ENCODE measurements at regions not wholly inside any gene's neighbourhood (a gene's known extent, or its start where the extent isn't known, plus 50 kb on each side); places are given as distances from the start of the nearest gene placed in this dataset.

DNA sequence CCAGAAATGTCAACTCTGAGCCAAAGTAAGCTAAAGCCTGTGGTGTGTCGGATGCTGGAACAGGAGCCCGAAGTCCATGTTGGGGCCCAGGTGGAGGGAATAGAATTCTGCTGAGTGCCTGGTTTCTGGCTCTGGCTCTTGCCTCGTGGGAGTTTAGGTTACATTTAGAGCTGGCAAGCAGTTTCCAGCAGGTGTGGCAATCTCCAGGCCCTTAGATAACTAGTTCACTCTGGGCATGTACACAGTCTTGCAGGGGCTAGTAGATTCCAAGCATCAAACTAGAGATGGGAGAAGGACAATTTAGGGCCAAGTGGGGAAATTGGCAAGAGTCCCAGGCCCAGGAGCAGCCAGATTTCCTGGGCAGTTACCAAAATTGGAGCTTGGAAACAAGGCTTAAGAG lies 56.3 kb upstream of the STOX2 start:
- Mint-ChIP-seq H3K36me3 (ENCODE audit: insufficient read depth, unreplicated experiment) (no peaks in the 10 kb centered on the region), H3K4me3 (ENCODE audit: low read depth, unreplicated experiment) (no peak overlapping the region), H3K9me3 (ENCODE audit: low read depth, unreplicated experiment) (peaks cover 5% of the 10 kb centered on the region), H3K27me3 (ENCODE audit: unreplicated experiment) (peaks cover 25% of the 10 kb centered on the region), H3K4me1 (ENCODE audit: low read depth, unreplicated experiment) (no peaks in the 10 kb centered on the region), H3K27ac (ENCODE audit: unreplicated experiment) (no peak overlapping the region)
- DNase-seq = no peak
- BruUV-seq (replicated peaks) = no TSS peak
- TF ChIP-seq, protein P1, sequence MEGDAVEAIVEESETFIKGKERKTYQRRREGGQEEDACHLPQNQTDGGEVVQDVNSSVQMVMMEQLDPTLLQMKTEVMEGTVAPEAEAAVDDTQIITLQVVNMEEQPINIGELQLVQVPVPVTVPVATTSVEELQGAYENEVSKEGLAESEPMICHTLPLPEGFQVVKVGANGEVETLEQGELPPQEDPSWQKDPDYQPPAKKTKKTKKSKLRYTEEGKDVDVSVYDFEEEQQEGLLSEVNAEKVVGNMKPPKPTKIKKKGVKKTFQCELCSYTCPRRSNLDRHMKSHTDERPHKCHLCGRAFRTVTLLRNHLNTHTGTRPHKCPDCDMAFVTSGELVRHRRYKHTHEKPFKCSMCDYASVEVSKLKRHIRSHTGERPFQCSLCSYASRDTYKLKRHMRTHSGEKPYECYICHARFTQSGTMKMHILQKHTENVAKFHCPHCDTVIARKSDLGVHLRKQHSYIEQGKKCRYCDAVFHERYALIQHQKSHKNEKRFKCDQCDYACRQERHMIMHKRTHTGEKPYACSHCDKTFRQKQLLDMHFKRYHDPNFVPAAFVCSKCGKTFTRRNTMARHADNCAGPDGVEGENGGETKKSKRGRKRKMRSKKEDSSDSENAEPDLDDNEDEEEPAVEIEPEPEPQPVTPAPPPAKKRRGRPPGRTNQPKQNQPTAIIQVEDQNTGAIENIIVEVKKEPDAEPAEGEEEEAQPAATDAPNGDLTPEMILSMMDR (IDR thresholded peaks at IDR 0.05; ENCODE audit: unreplicated experiment) = no peak
- CTCF ChIA-PET = interaction anchor here (0.6 kb wide), 1 partner anchor 1177 kb away, joined by 3 read pairs; no protein-coding TSS in a partner anchor
- intact Hi-C loops (cut with micrococcal nuclease; ENCODE audit: unreplicated experiment) = no loop called here

DNA sequence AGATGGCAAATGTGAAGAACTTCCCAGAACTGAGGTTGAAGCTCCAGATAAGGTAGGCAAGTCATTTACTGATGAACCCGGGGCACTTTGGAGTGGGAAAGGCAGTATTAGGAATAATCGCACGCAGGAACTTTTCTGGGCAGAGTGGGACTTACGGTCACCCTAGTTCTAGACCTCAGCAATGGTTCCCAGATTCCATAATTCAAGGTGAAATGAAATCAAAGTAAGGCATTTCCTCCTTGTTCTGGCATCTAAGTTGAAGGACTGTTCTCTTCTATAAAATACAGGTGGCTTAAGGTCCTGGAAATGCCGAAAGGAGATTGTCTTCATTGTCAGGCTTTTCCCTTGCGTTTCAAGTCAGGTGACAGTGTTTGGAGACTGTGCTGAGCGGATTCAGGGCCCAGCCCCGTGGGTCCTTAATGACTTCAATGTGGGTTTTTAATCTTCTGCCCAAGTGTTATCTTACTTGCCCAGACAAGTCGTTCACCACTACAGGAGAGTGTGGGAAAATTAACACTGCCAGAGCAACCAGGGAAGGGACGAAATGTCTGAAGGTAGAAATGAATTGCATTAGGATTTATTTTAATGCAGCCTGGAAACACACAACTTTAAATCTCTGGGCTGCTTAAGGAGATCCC lies 52.1 kb upstream of the STOX2 start:
- CTCF ChIA-PET = no interaction called here
- TF ChIP-seq, protein P1 (IDR thresholded peaks at IDR 0.05; ENCODE audit: unreplicated experiment) = no peak
- H3K27ac Mint-ChIP-seq (ENCODE audit: unreplicated experiment) = no peak overlapping the region
- no peaks in the 10 kb centered on the region for H3K9me3 Mint-ChIP-seq (ENCODE audit: low read depth, unreplicated experiment)
- H3K36me3 Mint-ChIP-seq (ENCODE audit: insufficient read depth, unreplicated experiment) = no peaks in the 10 kb centered on the region
- BruUV-seq (replicated peaks) = no TSS peak
- H3K27me3 Mint-ChIP-seq (ENCODE audit: unreplicated experiment) = peaks cover 25% of the 10 kb centered on the region
- no peak for DNase-seq
- H3K4me3 Mint-ChIP-seq (ENCODE audit: low read depth, unreplicated experiment) = no peak overlapping the region
- intact Hi-C loops (cut with micrococcal nuclease; ENCODE audit: unreplicated experiment) = no loop called here
- H3K4me1 Mint-ChIP-seq (ENCODE audit: low read depth, unreplicated experiment) = no peaks in the 10 kb centered on the region

DNA sequence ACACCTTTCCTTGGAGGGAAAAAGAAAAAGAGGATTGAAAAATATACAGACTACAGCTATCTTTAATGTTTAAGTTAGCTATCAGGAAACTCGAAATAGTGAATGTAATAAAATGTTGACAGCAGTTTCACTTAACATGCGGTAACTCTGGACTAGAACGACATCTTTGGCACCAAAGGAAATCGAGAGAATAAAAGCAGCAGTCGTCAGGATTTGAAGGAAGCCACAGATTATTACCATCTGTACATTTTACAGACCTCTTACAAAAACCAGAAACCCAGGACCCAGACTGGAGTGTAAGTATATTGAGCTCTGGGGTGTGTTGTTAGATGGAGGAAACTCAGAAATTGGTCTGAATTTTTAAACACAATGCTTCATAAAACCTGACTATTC lies 51.6 kb upstream of the STOX2 start:
- intact Hi-C loops (cut with micrococcal nuclease; ENCODE audit: unreplicated experiment) = no loop called here
- no peak for DNase-seq
- Mint-ChIP-seq H3K9me3 (ENCODE audit: low read depth, unreplicated experiment) (no peaks in the 10 kb centered on the region), H3K4me1 (ENCODE audit: low read depth, unreplicated experiment) (no peaks in the 10 kb centered on the region), H3K27ac (ENCODE audit: unreplicated experiment) (no peak overlapping the region), H3K27me3 (ENCODE audit: unreplicated experiment) (peaks cover 25% of the 10 kb centered on the region), H3K36me3 (ENCODE audit: insufficient read depth, unreplicated experiment) (no peaks in the 10 kb centered on the region), H3K4me3 (ENCODE audit: low read depth, unreplicated experiment) (no peak overlapping the region)
- CTCF ChIA-PET = no interaction called here
- TF ChIP-seq, protein P1 (IDR thresholded peaks at IDR 0.05; ENCODE audit: unreplicated experiment) = no peak
- no TSS peak for BruUV-seq (replicated peaks)
